Esophagus squamous epithelium (tissue), 4 donors: ENCODE measurements at regions not wholly inside any gene's neighbourhood (a gene's known extent, or its start where the extent isn't known, plus 50 kb on each side); places are given as distances from the start of the nearest gene placed in this dataset.

ENCODE experiments used
- CTCF ChIP-seq, 6 experiments: fragments of 450-650 bp in 4 of 6; fragments of 200-600 bp in 2 of 6; sonication (generic) in 2 of 6; IDR thresholded peaks; one replicate each; pipeline ENCODE4 v1.5.1; 2016 to 2019; ENCODE audit warnings: antibody characterized with exemption in 6 of 6, mild to moderate bottlenecking in 4 of 6, moderate library complexity in 4 of 6
- POLR2A ChIP-seq, 4 donors: fragments of 450-650 bp; IDR thresholded peaks; one replicate each; pipeline ENCODE4 v1.6.1; 2017; ENCODE audit warnings: antibody characterized with exemption in 4 of 4, mild to moderate bottlenecking in 4 of 4, moderate library complexity in 3 of 4

GRCh38 chr5:124341066-124341858 lies 405.2 kb downstream of the ZNF608 start:
- no peak for TF ChIP-seq CTCF (IDR thresholded peaks at IDR 0.05)
- TF ChIP-seq POLR2A (IDR thresholded peaks at IDR 0.05) = no peak
